HEK293 (cell line): ENCODE measurements at regions not wholly inside any gene's neighbourhood (a gene's known extent, or its start where the extent isn't known, plus 50 kb on each side); places are given as distances from the start of the nearest gene placed in this dataset.

ENCODE experiments used
- CTCF ChIA-PET: fragments of 350-600 bp; formaldehyde crosslinking; extraction: SDS; loops from one replicate; lab custom pipeline; 2021; ENCODE audit warnings: antibody characterized with exemption; lab: Yijun Ruan, JAX
- POLR2A ChIA-PET: fragments of 300-600 bp; formaldehyde crosslinking; extraction: SDS; loops from one replicate; lab custom pipeline; 2020; ENCODE audit warnings: antibody characterized with exemption, inconsistent platforms; lab: Yijun Ruan, JAX
- H3K27ac ChIP-seq: fragments of 200-500 bp; sonication (Bioruptor generic); 2 replicates; pipeline ENCODE4 v1.5.1; 2014; ENCODE audit warnings: low read depth, low read length, control low read depth, inconsistent platforms; ENCODE audit errors: extremely low read depth
- H3K36me3 ChIP-seq, 2 experiments: fragments of 200-500 bp in 1 of 2; sonication (Bioruptor generic) in 1 of 2; 1 replicate in 1 of 2; 2 replicates in 1 of 2; pipeline ENCODE4 v1.5.1; 2014 to 2017; ENCODE audit warnings: inconsistent platforms in 2 of 2, low read length in 2 of 2; ENCODE audit not compliant: control insufficient read depth in 2 of 2, insufficient read depth in 1 of 2
- H3K4me1 ChIP-seq: fragments of 200-500 bp; sonication (Bioruptor generic); 2 replicates; pipeline ENCODE4 v1.5.1; 2014; ENCODE audit warnings: mild to moderate bottlenecking, low read length, inconsistent platforms; ENCODE audit not compliant: control insufficient read depth, insufficient read depth
- H3K4me3 ChIP-seq: 2 replicates; pipeline ENCODE4 v1.5.1; 2011; ENCODE audit warnings: low read depth, mild to moderate bottlenecking, control low read depth, low read length, moderate library complexity
- H3K9me3 ChIP-seq: fragments of 200-500 bp; sonication (Bioruptor generic); 2 replicates; pipeline ENCODE4 v1.5.1; 2014; ENCODE audit warnings: low read depth, low read length, inconsistent platforms; ENCODE audit not compliant: control insufficient read depth, insufficient read depth
- AEBP2 ChIP-seq: fragments of 450-650 bp; formaldehyde crosslinking; IDR thresholded peaks from 2 replicates; pipeline ENCODE4 v1.5.1; 2016; ENCODE audit warnings: missing biosample characterization, missing genetic modification characterization, borderline replicate concordance
- EGR2 ChIP-seq: fragments of 450-650 bp; formaldehyde crosslinking; IDR thresholded peaks from 2 replicates; pipeline ENCODE4 v1.5.1; 2016; ENCODE audit warnings: low read depth, missing biosample characterization, missing genetic modification characterization
- ELK4 ChIP-seq: IDR thresholded peaks from 2 replicates; pipeline ENCODE4 v1.6.1; 2011; ENCODE audit warnings: mild to moderate bottlenecking, low read depth, low read length, borderline replicate concordance
- GLI4 ChIP-seq: fragments of 450-650 bp; formaldehyde crosslinking; IDR thresholded peaks from 2 replicates; pipeline ENCODE4 v1.5.1; 2016; ENCODE audit warnings: missing biosample characterization, missing genetic modification characterization
- HOXC10 ChIP-seq: sonication (generic); formaldehyde crosslinking; IDR thresholded peaks from 2 replicates; pipeline ENCODE4 v1.8.1; 2023; ENCODE audit warnings: mild to moderate bottlenecking, missing genetic modification reagents
- OSR2 ChIP-seq: fragments of 450-650 bp; formaldehyde crosslinking; IDR thresholded peaks from 2 replicates; pipeline ENCODE4 v1.5.1; 2016; ENCODE audit warnings: missing biosample characterization, missing genetic modification characterization
- PRDM4 ChIP-seq: fragments of 450-650 bp; formaldehyde crosslinking; IDR thresholded peaks from 2 replicates; pipeline ENCODE4 v1.5.1; 2017; ENCODE audit warnings: missing biosample characterization, missing genetic modification characterization
- REPIN1 ChIP-seq: fragments of 450-650 bp; formaldehyde crosslinking; IDR thresholded peaks from 2 replicates; pipeline ENCODE4 v1.5.1; 2017; ENCODE audit warnings: missing biosample characterization, missing genetic modification characterization, low read depth
- ZFHX2 ChIP-seq: fragments of 450-650 bp; formaldehyde crosslinking; conservative IDR thresholded peaks from 2 replicates; pipeline ENCODE4 v1.5.1; 2016; ENCODE audit warnings: missing biosample characterization, missing genetic modification characterization
- ZFP37 ChIP-seq: fragments of 450-650 bp; formaldehyde crosslinking; IDR thresholded peaks from 2 replicates; pipeline ENCODE4 v1.5.1; 2016; ENCODE audit warnings: missing biosample characterization, missing genetic modification characterization
- ZNF140 ChIP-seq: fragments of 450-650 bp; formaldehyde crosslinking; IDR thresholded peaks from 2 replicates; pipeline ENCODE4 v1.5.1; 2016; ENCODE audit warnings: missing biosample characterization, missing genetic modification characterization
- ZNF155 ChIP-seq: fragments of 450-650 bp; formaldehyde crosslinking; IDR thresholded peaks from 2 replicates; pipeline ENCODE4 v1.5.1; 2016; ENCODE audit warnings: missing biosample characterization, missing genetic modification characterization
- ZNF324 ChIP-seq: fragments of 450-650 bp; formaldehyde crosslinking; IDR thresholded peaks from 2 replicates; pipeline ENCODE4 v1.5.1; 2016; ENCODE audit warnings: missing biosample characterization, missing genetic modification characterization
- ZNF518A ChIP-seq: fragments of 450-650 bp; formaldehyde crosslinking; conservative IDR thresholded peaks from 2 replicates; pipeline ENCODE4 v1.5.1; 2016; ENCODE audit warnings: low read depth, missing biosample characterization, missing genetic modification characterization
- ZNF596 ChIP-seq: fragments of 450-650 bp; IDR thresholded peaks from 2 replicates; pipeline ENCODE4 v1.5.0; 2018; ENCODE audit warnings: missing biosample characterization, mild to moderate bottlenecking, missing genetic modification characterization, moderate library complexity
- ZNF621 ChIP-seq: fragments of 450-650 bp; formaldehyde crosslinking; IDR thresholded peaks from 2 replicates; pipeline ENCODE4 v1.5.1; 2017; ENCODE audit warnings: missing biosample characterization, missing genetic modification characterization
- ZNF768 ChIP-seq: fragments of 450-650 bp; formaldehyde crosslinking; IDR thresholded peaks from 2 replicates; pipeline ENCODE4 v1.5.1; 2018; ENCODE audit warnings: missing biosample characterization, mild to moderate bottlenecking, missing genetic modification characterization
- ZSCAN16 ChIP-seq: fragments of 450-650 bp; formaldehyde crosslinking; IDR thresholded peaks from 2 replicates; pipeline ENCODE4 v1.5.1; 2016; ENCODE audit warnings: missing biosample characterization, missing genetic modification characterization
- ZSCAN4 ChIP-seq: fragments of 450-650 bp; formaldehyde crosslinking; IDR thresholded peaks from 2 replicates; pipeline ENCODE4 v1.5.1; 2017; ENCODE audit warnings: missing biosample characterization, missing genetic modification characterization

GRCh38 chr16:66143415-66143814, 223.1 kb upstream of the CDH5 start (continued):
- TF ChIP-seq ZSCAN4 (tag by site-specific recombination) (no peak), ZNF324 (tag by site-specific recombination) (no peak), OSR2 (no peak), REPIN1 (tag by site-specific recombination) (no peak), PRDM4 (no peak)

GRCh38 chr16:66141885-66142284, 224.6 kb upstream of the CDH5 start:
- H3K9me3 ChIP-seq = no peaks in the 10 kb centered on the region
- no peaks in the 10 kb centered on the region for H3K36me3 ChIP-seq
- ChIA-PET POLR2A (no interaction called here), CTCF (no interaction called here)
- H3K27ac ChIP-seq = no peak overlapping the region
- 0 out of 2 replicates have a peak, but pooled peaks cover 2% of the 10 kb centered on the region for H3K4me1 ChIP-seq
- no peak overlapping the region for H3K4me3 ChIP-seq
- no peak for TF ChIP-seq GLI4 (tag by site-specific recombination)
- no peak for TF ChIP-seq ELK4
- no peak for TF ChIP-seq EGR2 (tag by site-specific recombination)
- no peak for TF ChIP-seq ZFHX2
- no peak for TF ChIP-seq ZNF155 (tag by site-specific recombination)
- no peak for TF ChIP-seq ZNF518A
- TF ChIP-seq HOXC10 (CRISPR knock-in tag) = no peak
- no peak for TF ChIP-seq ZSCAN16 (tag by site-specific recombination)
- no peak for TF ChIP-seq ZNF768
- TF ChIP-seq ZNF596 (tag by site-specific recombination) = no peak
- no peak for TF ChIP-seq ZNF140
- TF ChIP-seq ZFP37 (tag by site-specific recombination) = no peak
- TF ChIP-seq ZNF621 (tag by site-specific recombination) = no peak
- no peak for TF ChIP-seq AEBP2
